ENCODE measurements at regions not wholly inside any gene's neighbourhood (a gene's known extent, or its start where the extent isn't known, plus 50 kb on each side); places are given as distances from the start of the nearest gene placed in this dataset.
"Not testable (repeated sequence)": the region's sequence is repeated elsewhere in the genome, so short reads cannot be mapped to it uniquely, and the experiment has no call there.

- DNase-seq (ENCODE audit: low read depth in 2 of 2): no peak
Observed at GRCh38 chr1:192476802-192477298, 98.7 kb upstream of the RGS1 start.

- no peak for DNase-seq (ENCODE audit: low read depth in 2 of 2)
Observed at GRCh38 chr1:192477630-192478029, 97.9 kb upstream of the RGS1 start.

- no peak for DNase-seq (ENCODE audit: low read depth in 2 of 2)
Observed at GRCh38 chr1:192485692-192486436, 89.7 kb upstream of the RGS1 start.

- DNase-seq (ENCODE audit: low read depth in 2 of 2): no peak
Observed at GRCh38 chr1:192488058-192488457, 87.5 kb upstream of the RGS1 start.

- no peak for DNase-seq (ENCODE audit: low read depth in 2 of 2)
Observed at GRCh38 chr1:192489047-192489446, 86.5 kb upstream of the RGS1 start.

- DNase-seq (ENCODE audit: low read depth in 2 of 2): no peak
Observed at GRCh38 chr1:192489748-192490147, 85.8 kb upstream of the RGS1 start.

GRCh38 chr1:192491804-192492554 is 83.6 kb upstream of the RGS1 start:
- no peak for DNase-seq (ENCODE audit: low read depth in 2 of 2)

GRCh38 chr1:192493584-192493983 is 82.0 kb upstream of the RGS1 start:
- no peak for DNase-seq (ENCODE audit: low read depth in 2 of 2)

- no peak for DNase-seq (ENCODE audit: low read depth in 2 of 2)
Observed at GRCh38 chr1:192496369-192497056, 79.1 kb upstream of the RGS1 start.

- DNase-seq (ENCODE audit: low read depth in 2 of 2): no peak
Observed at GRCh38 chr1:192497214-192497794, 78.3 kb upstream of the RGS1 start.

- DNase-seq (ENCODE audit: low read depth in 2 of 2): not testable (repeated sequence)
Observed at GRCh38 chr1:192498092-192498491, 77.5 kb upstream of the RGS1 start.

GRCh38 chr1:192499061-192499581 is 76.5 kb upstream of the RGS1 start:
- DNase-seq (ENCODE audit: low read depth in 2 of 2): not testable (repeated sequence)

GRCh38 chr1:192500541-192500940 is 75.0 kb upstream of the RGS1 start:
- DNase-seq (ENCODE audit: low read depth in 2 of 2): not testable (repeated sequence)

GRCh38 chr1:192506741-192507155 is 68.8 kb upstream of the RGS1 start:
- DNase-seq (ENCODE audit: low read depth in 2 of 2): no peak

- no peak for DNase-seq (ENCODE audit: low read depth in 2 of 2)
Observed at GRCh38 chr1:192512426-192513162, 63.0 kb upstream of the RGS1 start.

GRCh38 chr1:192513196-192513595 is 62.4 kb upstream of the RGS1 start:
- DNase-seq (ENCODE audit: low read depth in 2 of 2): no peak

GRCh38 chr1:192513697-192514096 is 61.9 kb upstream of the RGS1 start:
- DNase-seq (ENCODE audit: low read depth in 2 of 2): no peak

- DNase-seq (ENCODE audit: low read depth in 2 of 2): peak; percentile 14 to 23
Observed at GRCh38 chr1:192516776-192517297, 58.7 kb upstream of the RGS1 start.

- DNase-seq (ENCODE audit: low read depth in 2 of 2): not testable (repeated sequence)
Observed at GRCh38 chr1:192517716-192518355, 57.7 kb upstream of the RGS1 start.

- DNase-seq (ENCODE audit: low read depth in 2 of 2): no peak
Observed at GRCh38 chr1:192518700-192519099, 56.9 kb upstream of the RGS1 start.

Data from stimulated activated CD8-positive, alpha-beta memory T cell treated with anti-CD3 and anti-CD28 coated beads, Interleukin-7, amount 100 ng/mL, for 1 hour (primary cell).